B cell (primary cell): ENCODE measurements at regions not wholly inside any gene's neighbourhood (a gene's known extent, or its start where the extent isn't known, plus 50 kb on each side); places are given as distances from the start of the nearest gene placed in this dataset.

ENCODE experiments used
- ATAC-seq: fragments of 200-7000 bp; cut with Tn5 transposase; one replicate; pipeline ENCODE4 v1.10.0; 2021; ENCODE audit warnings: low read depth, mild to moderate bottlenecking, moderate number of reproducible peaks, moderate library complexity
- CTCF ChIA-PET: fragments of 350-600 bp; sonication (Branson Sonifier 250); formaldehyde crosslinking; loops from one replicate; lab custom pipeline; 2021; ENCODE audit warnings: antibody characterized with exemption, inconsistent platforms; lab: Charles Lee
- POLR2A ChIA-PET: fragments of 350-600 bp; sonication (Branson Sonifier 250); formaldehyde crosslinking; loops from one replicate; lab custom pipeline; 2021; ENCODE audit warnings: antibody characterized with exemption; lab: Charles Lee
- DNase-seq: peaks from one replicate; pipeline ENCODE4 v3.0.0; 2013
- H2AFZ ChIP-seq: 2 replicates; pipeline ENCODE4 v1.6.1; 2012; ENCODE audit warnings: mild to moderate bottlenecking, low read depth, low read length; ENCODE audit not compliant: insufficient read depth, poor library complexity, severe bottlenecking
- H3K27ac ChIP-seq, 2 donors: 1 replicate in 1 of 2; 2 replicates in 1 of 2; pipeline ENCODE4 v1.5.1; 2012 to 2013; ENCODE audit warnings: low read length in 2 of 2, mild to moderate bottlenecking in 2 of 2, moderate library complexity in 1 of 2
- H3K27me3 ChIP-seq, 4 experiments: fragments of 200-600 bp in 1 of 4; sonication (generic) in 1 of 4; replicated peaks in 1 of 4; 1 replicate in 2 of 4; 2 replicates in 2 of 4; pipeline versions ENCODE4 v1.6.1 to v1.7.0; 2013 to 2016; ENCODE audit warnings: low read length in 3 of 4, mild to moderate bottlenecking in 2 of 4, mixed read lengths in 1 of 4, moderate library complexity in 1 of 4; ENCODE audit not compliant: insufficient read depth in 4 of 4, control insufficient read depth in 3 of 4; ENCODE audit errors: control extremely low read depth in 1 of 4
- H3K36me3 ChIP-seq, 2 experiments: replicated peaks in 1 of 2; 1 replicate in 1 of 2; 2 replicates in 1 of 2; pipeline versions ENCODE4 v1.6.1 to v1.7.1; 2013; ENCODE audit warnings: low read length in 1 of 2; ENCODE audit not compliant: insufficient read depth in 2 of 2, control insufficient read depth in 1 of 2; ENCODE audit errors: control extremely low read depth in 1 of 2, extremely low read depth in 1 of 2
- H3K4me1 ChIP-seq, 2 donors: fragments of 200-600 bp in 1 of 2; sonication (generic) in 1 of 2; 1 replicate in 1 of 2; 2 replicates in 1 of 2; pipeline versions ENCODE4 v1.5.1 to v1.6.1; 2013 to 2017; ENCODE audit warnings: low read length in 2 of 2; ENCODE audit not compliant: control insufficient read depth in 2 of 2, insufficient read depth in 2 of 2
- H3K4me2 ChIP-seq: replicated peaks from 2 replicates; pipeline ENCODE3; 2012; ENCODE audit warnings: mild to moderate bottlenecking, low read depth, low read length; ENCODE audit not compliant: poor library complexity, severe bottlenecking
- H3K4me3 ChIP-seq, 5 experiments: fragments of 200-600 bp in 1 of 5; sonication (generic) in 1 of 5; 1 replicate in 3 of 5; 2 replicates in 2 of 5; pipeline versions ENCODE4 v1.5.1 to v1.7.0; 2011 to 2016; ENCODE audit warnings: low read length in 4 of 5, mild to moderate bottlenecking in 4 of 5, low read depth in 2 of 5, control low read depth in 1 of 5, moderate library complexity in 1 of 5; ENCODE audit not compliant: insufficient read depth in 1 of 5; ENCODE audit errors: control extremely low read depth in 1 of 5, extremely low read depth in 1 of 5
- H3K79me2 ChIP-seq: fragments of 200-600 bp; sonication (generic); one replicate; pipeline ENCODE4 v1.6.0; 2016; ENCODE audit warnings: low read length; ENCODE audit not compliant: control insufficient read depth, insufficient read depth
- H3K9ac ChIP-seq: fragments of 200-600 bp; sonication (generic); 2 replicates; pipeline ENCODE4 v1.6.1; 2017; ENCODE audit warnings: mild to moderate bottlenecking, low read length, moderate library complexity
- H3K9me3 ChIP-seq, 3 donors: one replicate each; pipeline versions ENCODE4 v1.6.1 to v1.7.1; 2013; ENCODE audit warnings: low read length in 2 of 3; ENCODE audit not compliant: control insufficient read depth in 2 of 3, insufficient read depth in 1 of 3; ENCODE audit errors: control extremely low read depth in 1 of 3
- H4K20me1 ChIP-seq: 2 replicates; pipeline ENCODE4 v1.6.0; 2012; ENCODE audit warnings: mild to moderate bottlenecking, low read length; ENCODE audit not compliant: insufficient read depth, control insufficient read depth, poor library complexity, severe bottlenecking
- H3K27ac Mint-ChIP-seq: one replicate; pipeline ENCODE4 v1.8.0; 2021; ENCODE audit warnings: mixed read lengths
- H3K27me3 Mint-ChIP-seq: one replicate; pipeline ENCODE4 v1.8.0; 2021; ENCODE audit warnings: mixed read lengths
- H3K4me1 Mint-ChIP-seq: one replicate; pipeline ENCODE4 v1.8.0; 2021; ENCODE audit warnings: mixed read lengths
- H3K4me3 Mint-ChIP-seq: one replicate; pipeline ENCODE4 v1.8.0; 2021; ENCODE audit warnings: mixed read lengths
- H3K9me3 Mint-ChIP-seq: one replicate; pipeline ENCODE4 v1.8.0; 2022; ENCODE audit warnings: mixed read lengths; ENCODE audit not compliant: insufficient read depth
- CTCF ChIP-seq: fragments of 200-600 bp; IDR thresholded peaks from one replicate; pipeline ENCODE4 v1.8.0; 2022; ENCODE audit warnings: antibody characterized with exemption, mild to moderate bottlenecking
- EZH2 ChIP-seq: IDR thresholded peaks from 2 replicates; pipeline ENCODE4 v1.6.1; 2012; ENCODE audit warnings: borderline replicate concordance, low read depth, mild to moderate bottlenecking, moderate library complexity, low read length; ENCODE audit not compliant: insufficient read depth, poor library complexity, severe bottlenecking
- WGBS: methylation state at CpG from one replicate; pipeline ENCODE4 v1.1.5; 2013; ENCODE audit warnings: missing lambda C conversion rate; ENCODE audit not compliant: insufficient coverage; 5-methylcytosine and 5-hydroxymethylcytosine counted together
- intact Hi-C: fragments of 100-400 bp; cut with micrococcal nuclease; formaldehyde crosslinking; loops from one replicate; pipeline ENCODE4 v1.10.0; 2022

- H3K27me3 Mint-ChIP-seq = peaks cover 4% of the 10 kb centered on the region
- Histone ChIP-seq H3K4me1 (no peaks in the 10 kb centered on the region), H3K4me2 (no peak overlapping the region), H3K27ac (no peak overlapping the region), H3K9me3 (no peaks in the 10 kb centered on the region), H3K4me3 (no peak overlapping the region), H3K36me3 (no peaks in the 10 kb centered on the region), H4K20me1 (no peaks in the 10 kb centered on the region), H2AFZ (no peak overlapping the region), H3K79me2 (no peaks in the 10 kb centered on the region), H3K9ac (no peak overlapping the region), H3K27me3 (no peaks in the 10 kb centered on the region)
- no CpG with 5 or more reads among the region's 1 CpG for WGBS
- DNase-seq = no peak
- no peaks in the 10 kb centered on the region for H3K9me3 Mint-ChIP-seq
- H3K4me1 Mint-ChIP-seq = no peaks in the 10 kb centered on the region
- ChIA-PET POLR2A (no interaction called here), CTCF (no interaction called here)
- TF ChIP-seq CTCF (no peak), EZH2 (no peak)
- no peak for ATAC-seq
- no peak overlapping the region for H3K27ac Mint-ChIP-seq
- H3K4me3 Mint-ChIP-seq = no peak overlapping the region
- intact Hi-C loops = no loop called here
Measured at GRCh38 chr12:85440271-85440670, 160.3 kb downstream of the ALX1 start.

- Histone ChIP-seq H4K20me1 (no peaks in the 10 kb centered on the region), H3K79me2 (no peaks in the 10 kb centered on the region), H2AFZ (no peak overlapping the region), H3K27me3 (no peaks in the 10 kb centered on the region), H3K4me3 (no peak overlapping the region), H3K4me2 (no peak overlapping the region), H3K9me3 (no peaks in the 10 kb centered on the region), H3K36me3 (no peaks in the 10 kb centered on the region), H3K27ac (no peak overlapping the region), H3K9ac (no peak overlapping the region), H3K4me1 (no peaks in the 10 kb centered on the region)
- Mint-ChIP-seq H3K4me1 (no peaks in the 10 kb centered on the region), H3K9me3 (no peaks in the 10 kb centered on the region), H3K27me3 (peaks cover 4% of the 10 kb centered on the region), H3K27ac (no peak overlapping the region), H3K4me3 (no peak overlapping the region)
- CTCF ChIA-PET = no interaction called here
- intact Hi-C loops = no loop called here
- DNase-seq = no peak
- POLR2A ChIA-PET = no interaction called here
- no peak for TF ChIP-seq EZH2
- TF ChIP-seq CTCF = no peak
- 100% methylated on average over 2 of the region's 3 CpGs for WGBS
- no peak for ATAC-seq
Measured at GRCh38 chr12:85441025-85441424, 161.0 kb downstream of the ALX1 start.
